ENCODE measurements at regions not wholly inside any gene's neighbourhood (a gene's known extent, or its start where the extent isn't known, plus 50 kb on each side); places are given as distances from the start of the nearest gene placed in this dataset.
"Not testable (repeated sequence)": the region's sequence is repeated elsewhere in the genome, so short reads cannot be mapped to it uniquely, and the experiment has no call there.

- H3K9me3 ChIP-seq (ENCODE audit: control insufficient read depth, insufficient read depth, low read length), result no peaks in the 10 kb centered on the region
- intact Hi-C loops (cut with micrococcal nuclease), result no loop called here
These were observed 164.2 kb downstream of the PRL start for GRCh38 chr6:22132656-22133055.

GRCh38 chr6:22133357-22133756, 163.5 kb downstream of the PRL start:
- ATAC-seq (no peak), DNase-seq (no peak)
- Histone ChIP-seq H3K27ac (ENCODE audit: low read length) (no peak overlapping the region), H3K9me3 (ENCODE audit: control insufficient read depth, insufficient read depth, low read length) (no peaks in the 10 kb centered on the region), H3K4me3 (ENCODE audit: low read length) (no peak overlapping the region), H3K27me3 (ENCODE audit: control insufficient read depth, insufficient read depth, low read length) (no peaks in the 10 kb centered on the region), H3K4me1 (ENCODE audit: control insufficient read depth, insufficient read depth, low read length) (no peaks in the 10 kb centered on the region), H3K36me3 (ENCODE audit: control insufficient read depth, insufficient read depth, low read length) (no peaks in the 10 kb centered on the region)
- intact Hi-C loops (cut with micrococcal nuclease), result no loop called here
- H3K9me3 Mint-ChIP-seq, result peaks cover 7 to 8% of the 10 kb centered on the region in 2 donors
- no peak overlapping the region for H3K27ac Mint-ChIP-seq
- peaks cover 0 to 4% of the 10 kb centered on the region in 2 donors for H3K27me3 Mint-ChIP-seq (ENCODE audit: low read depth in 2 of 2)
- no peak overlapping the region for H3K4me3 Mint-ChIP-seq
- no peak for TF ChIP-seq CTCF (IDR thresholded peaks at IDR 0.05)
- 81% methylated on average over 4 of the region's 4 CpGs for WGBS (ENCODE audit: insufficient coverage)
- H3K4me1 Mint-ChIP-seq, result no peaks in the 10 kb centered on the region
- no peaks in the 10 kb centered on the region for H3K36me3 Mint-ChIP-seq

More at GRCh38 chr6:22132656-22133055, 164.2 kb downstream of the PRL start:
- WGBS (ENCODE audit: insufficient coverage), result 86% methylated on average over 2 of the region's 2 CpGs
- no peak overlapping the region for H3K27ac ChIP-seq (ENCODE audit: low read length)
- no peak for TF ChIP-seq CTCF (IDR thresholded peaks at IDR 0.05)
- no peaks in the 10 kb centered on the region for H3K27me3 ChIP-seq (ENCODE audit: control insufficient read depth, insufficient read depth, low read length)
- no peak overlapping the region for H3K4me3 Mint-ChIP-seq
- peaks cover 7 to 8% of the 10 kb centered on the region in 2 donors for H3K9me3 Mint-ChIP-seq
- H3K36me3 Mint-ChIP-seq, result no peaks in the 10 kb centered on the region
- no peaks in the 10 kb centered on the region for H3K4me1 Mint-ChIP-seq
- H3K4me3 ChIP-seq (ENCODE audit: low read length), result no peak overlapping the region
- peaks cover 0 to 4% of the 10 kb centered on the region in 2 donors for H3K27me3 Mint-ChIP-seq (ENCODE audit: low read depth in 2 of 2)
- DNase-seq, result no peak
- H3K4me1 ChIP-seq (ENCODE audit: control insufficient read depth, insufficient read depth, low read length), result no peaks in the 10 kb centered on the region
- H3K27ac Mint-ChIP-seq, result no peak overlapping the region
- no peak for ATAC-seq
- no peaks in the 10 kb centered on the region for H3K36me3 ChIP-seq (ENCODE audit: control insufficient read depth, insufficient read depth, low read length)

GRCh38 chr6:22134308-22134707, 162.5 kb downstream of the PRL start:
- TF ChIP-seq CTCF (IDR thresholded peaks at IDR 0.05), result no peak
- H3K27me3 Mint-ChIP-seq (ENCODE audit: low read depth in 2 of 2), result peaks cover 0 to 4% of the 10 kb centered on the region in 2 donors
- H3K27ac Mint-ChIP-seq, result no peak overlapping the region
- Histone ChIP-seq H3K9me3 (ENCODE audit: control insufficient read depth, insufficient read depth, low read length) (no peaks in the 10 kb centered on the region), H3K4me3 (ENCODE audit: low read length) (no peak overlapping the region), H3K4me1 (ENCODE audit: control insufficient read depth, insufficient read depth, low read length) (no peaks in the 10 kb centered on the region), H3K27ac (ENCODE audit: low read length) (no peak overlapping the region), H3K27me3 (ENCODE audit: control insufficient read depth, insufficient read depth, low read length) (no peaks in the 10 kb centered on the region), H3K36me3 (ENCODE audit: control insufficient read depth, insufficient read depth, low read length) (no peaks in the 10 kb centered on the region)
- DNase-seq, result no peak
- WGBS (ENCODE audit: insufficient coverage), result 95% methylated on average over 2 of the region's 3 CpGs
- intact Hi-C loops (cut with micrococcal nuclease), result no loop called here
- H3K4me3 Mint-ChIP-seq, result no peak overlapping the region
- H3K9me3 Mint-ChIP-seq, result peaks cover 6 to 8% of the 10 kb centered on the region in 2 donors
- no peak for ATAC-seq
- H3K4me1 Mint-ChIP-seq, result no peaks in the 10 kb centered on the region
- no peaks in the 10 kb centered on the region for H3K36me3 Mint-ChIP-seq

- Histone ChIP-seq H3K4me3 (ENCODE audit: low read length) (no peak overlapping the region), H3K27me3 (ENCODE audit: control insufficient read depth, insufficient read depth, low read length) (no peaks in the 10 kb centered on the region), H3K36me3 (ENCODE audit: control insufficient read depth, insufficient read depth, low read length) (no peaks in the 10 kb centered on the region), H3K9me3 (ENCODE audit: control insufficient read depth, insufficient read depth, low read length) (no peaks in the 10 kb centered on the region), H3K27ac (ENCODE audit: low read length) (no peak overlapping the region), H3K4me1 (ENCODE audit: control insufficient read depth, insufficient read depth, low read length) (no peaks in the 10 kb centered on the region)
- Mint-ChIP-seq H3K4me1 (no peaks in the 10 kb centered on the region), H3K36me3 (no peaks in the 10 kb centered on the region), H3K9me3 (peaks cover 3 to 8% of the 10 kb centered on the region in 2 donors), H3K27ac (no peak overlapping the region), H3K4me3 (no peak overlapping the region), H3K27me3 (ENCODE audit: low read depth in 2 of 2) (peaks cover 0 to 4% of the 10 kb centered on the region in 2 donors)
- intact Hi-C loops (cut with micrococcal nuclease), result no loop called here
- DNase-seq (no peak), ATAC-seq (no peak)
- no CpG with 5 or more reads among the region's 1 CpG for whole genome bisulfite sequencing (ENCODE audit: insufficient coverage)
- no peak for TF ChIP-seq CTCF (IDR thresholded peaks at IDR 0.05)
These were observed 161.4 kb downstream of the PRL start for GRCh38 chr6:22135395-22135794.

- H3K27me3 ChIP-seq (ENCODE audit: control insufficient read depth, insufficient read depth, low read length); ATAC-seq; H3K9me3 Mint-ChIP-seq; H3K4me1 ChIP-seq (ENCODE audit: control insufficient read depth, insufficient read depth, low read length); DNase-seq; H3K4me3 ChIP-seq (ENCODE audit: low read length); H3K27ac ChIP-seq (ENCODE audit: low read length); H3K36me3 ChIP-seq (ENCODE audit: control insufficient read depth, insufficient read depth, low read length); H3K4me1 Mint-ChIP-seq; H3K27ac Mint-ChIP-seq; H3K4me3 Mint-ChIP-seq; intact Hi-C loops (cut with micrococcal nuclease); H3K36me3 Mint-ChIP-seq; H3K9me3 ChIP-seq (ENCODE audit: control insufficient read depth, insufficient read depth, low read length): not testable (repeated sequence)
- WGBS (ENCODE audit: insufficient coverage), result 94% methylated on average over 10 of the region's 10 CpGs
- peaks cover 4 to 12% of the 10 kb centered on the region in 2 donors for H3K27me3 Mint-ChIP-seq (ENCODE audit: low read depth in 2 of 2)
These were observed 156.1 kb downstream of the PRL start for GRCh38 chr6:22140736-22141135.
